GM21717 (cell line): ENCODE measurements at regions not wholly inside any gene's neighbourhood (a gene's known extent, or its start where the extent isn't known, plus 50 kb on each side); places are given as distances from the start of the nearest gene placed in this dataset.

Source experiments
- ATAC-seq: cut with Tn5 transposase; IDR thresholded peaks from one replicate; pipeline ENCODE4 v1.9.1; 2021; ENCODE audit warnings: mild to moderate bottlenecking, moderate library complexity; ENCODE audit not compliant: unreplicated experiment

DNA sequence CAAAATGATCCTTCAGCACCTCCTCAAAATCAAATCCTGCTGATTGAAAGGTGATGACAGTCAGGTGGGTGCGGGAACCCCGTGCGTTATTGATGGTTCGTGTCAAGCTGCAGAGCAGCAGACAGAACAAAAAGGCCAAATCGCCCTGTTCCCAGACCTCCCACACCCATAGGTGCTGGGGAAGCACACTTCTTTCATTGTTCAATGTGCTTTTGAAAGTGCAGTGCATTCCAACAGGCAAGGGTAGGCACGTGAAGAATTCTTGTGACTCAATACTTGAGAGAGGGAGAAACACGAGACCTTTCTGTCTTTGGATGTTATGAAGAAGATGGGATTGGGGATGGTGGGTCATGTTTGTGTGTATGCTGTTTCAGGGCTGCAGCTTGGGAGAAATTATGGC, 514.0 kb downstream of the MCTP2 start:
- ATAC-seq = no peak

GRCh38 chr15:94747510-94747909, 516.1 kb downstream of the MCTP2 start:
- ATAC-seq = no peak

DNA sequence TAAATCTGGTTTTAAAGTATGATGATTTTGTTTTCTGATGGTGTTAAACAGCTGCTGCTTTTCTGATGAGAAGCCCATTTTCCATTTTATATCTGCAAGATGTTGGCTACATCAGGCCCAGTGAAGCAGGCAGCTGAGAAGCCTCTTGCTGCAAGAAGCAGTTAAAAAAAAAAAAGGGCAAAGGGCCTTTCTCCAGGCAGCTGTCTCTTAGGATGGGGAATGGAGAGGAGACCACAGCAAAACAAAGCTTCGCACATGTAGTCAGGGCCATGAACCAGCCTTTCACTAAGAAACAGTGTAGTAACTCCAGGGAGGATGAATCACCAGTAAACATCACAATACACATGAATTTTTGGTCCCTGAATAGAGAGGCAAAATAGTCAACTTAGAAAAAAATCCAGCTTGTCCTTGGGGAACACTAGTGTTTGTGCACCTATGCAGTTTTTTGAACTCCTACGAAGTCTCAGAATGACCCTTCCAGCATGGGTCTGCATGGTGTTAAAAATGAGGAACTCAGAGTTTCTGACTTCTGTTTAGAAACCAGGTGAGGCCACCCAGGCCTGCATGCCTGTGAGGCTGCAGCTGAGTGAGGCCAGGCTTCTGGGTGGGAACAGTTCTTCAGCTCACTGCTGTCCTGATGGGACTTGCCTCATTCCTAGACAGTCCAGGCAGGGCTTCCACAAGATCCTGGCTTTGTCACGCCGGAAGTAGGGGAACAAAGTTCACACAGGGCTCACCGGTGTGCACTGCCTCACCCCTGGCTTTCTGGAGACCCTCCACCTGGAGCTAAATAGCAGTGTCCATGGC, 518.7 kb downstream of the MCTP2 start:
- ATAC-seq = peak; percentile 78

- ATAC-seq = no peak
These were observed 529.0 kb downstream of the MCTP2 start for GRCh38 chr15:94760348-94760747.

- no peak for ATAC-seq
These were observed 530.2 kb downstream of the MCTP2 start for GRCh38 chr15:94761574-94761973.

DNA sequence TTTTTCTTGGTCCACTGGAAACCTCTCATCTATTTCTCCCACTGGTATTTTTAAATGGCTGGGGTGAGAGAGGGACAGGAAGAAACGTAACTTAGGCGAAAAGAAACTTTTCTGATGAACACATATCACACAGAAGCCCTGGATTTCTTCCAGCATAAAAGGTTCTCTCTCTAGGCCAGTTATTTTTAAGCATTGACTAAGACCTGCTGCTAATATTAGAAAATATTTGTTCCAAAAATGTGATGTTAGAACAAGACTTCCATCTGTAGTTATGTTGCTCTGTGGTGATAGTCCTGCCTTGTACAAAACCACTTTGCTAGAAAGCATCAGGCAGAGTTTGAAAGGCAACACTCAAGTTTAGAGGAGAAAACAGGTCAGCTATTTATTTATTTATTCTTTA, 537.7 kb downstream of the MCTP2 start:
- no peak for ATAC-seq

GRCh38 chr15:94770199-94770598, 538.8 kb downstream of the MCTP2 start:
- no peak for ATAC-seq

DNA sequence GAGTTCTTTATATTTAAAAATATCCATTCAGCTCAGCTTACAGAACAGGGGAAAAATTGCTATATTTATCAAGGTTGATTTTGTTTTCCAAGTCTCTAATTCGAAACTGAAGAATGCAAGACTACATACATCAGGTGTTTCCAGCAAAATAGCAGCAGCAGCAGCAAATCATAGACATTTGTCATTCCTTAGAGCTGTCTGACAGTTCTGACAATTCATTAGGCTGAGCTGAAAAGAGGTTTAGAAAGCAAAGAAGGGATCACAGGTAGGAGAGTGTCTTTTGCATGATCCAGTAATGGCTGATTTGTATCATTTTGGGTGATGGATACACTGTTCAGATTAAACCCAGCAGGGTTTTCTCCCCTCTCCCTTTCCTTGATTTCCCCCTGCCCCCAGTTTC, 545.7 kb downstream of the MCTP2 start:
- ATAC-seq = no peak

- no peak for ATAC-seq
These were observed 547.5 kb downstream of the MCTP2 start for GRCh38 chr15:94778840-94779239.

DNA sequence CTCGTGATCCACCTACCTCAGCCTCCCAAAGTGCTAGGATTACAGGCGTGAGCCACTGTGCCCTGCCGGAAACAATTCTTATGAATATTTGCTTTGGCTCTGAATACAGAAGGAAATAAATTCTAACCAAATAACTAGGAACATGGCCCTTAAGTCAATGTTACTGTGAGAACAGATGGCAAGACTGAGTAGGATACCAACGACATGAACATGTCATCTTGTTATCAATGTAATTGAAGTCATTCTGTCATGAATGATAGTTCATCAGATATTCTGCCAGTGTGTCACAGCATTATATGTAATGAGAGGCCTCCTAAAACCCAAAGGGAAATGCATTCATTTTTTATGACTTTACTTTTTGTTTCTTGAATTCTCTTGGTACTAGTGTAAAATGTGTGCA, 548.8 kb downstream of the MCTP2 start:
- ATAC-seq = no peak

DNA sequence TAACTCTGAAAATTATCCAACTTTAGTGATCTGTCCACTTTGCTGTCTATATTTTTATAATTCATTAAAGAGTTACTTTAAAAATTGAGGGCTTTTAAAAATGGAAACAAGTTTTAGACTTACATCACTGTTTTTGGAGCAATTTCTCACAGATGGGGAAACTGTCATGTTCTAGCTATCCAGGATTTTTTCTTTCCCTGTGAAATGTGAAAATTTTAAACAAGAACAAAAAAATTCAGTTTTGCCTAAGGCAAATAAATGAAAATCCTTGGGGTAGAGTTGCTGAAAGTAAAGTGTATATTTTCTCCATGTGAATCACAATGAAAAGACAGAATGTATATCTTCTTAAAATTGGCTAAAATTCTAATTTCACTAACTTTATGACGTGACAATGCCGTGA, 553.7 kb downstream of the MCTP2 start:
- no peak for ATAC-seq

GRCh38 chr15:94791008-94791407, 559.6 kb downstream of the MCTP2 start:
- ATAC-seq = no peak

- ATAC-seq = no peak
These were observed 560.1 kb downstream of the MCTP2 start for GRCh38 chr15:94791510-94791909.

DNA sequence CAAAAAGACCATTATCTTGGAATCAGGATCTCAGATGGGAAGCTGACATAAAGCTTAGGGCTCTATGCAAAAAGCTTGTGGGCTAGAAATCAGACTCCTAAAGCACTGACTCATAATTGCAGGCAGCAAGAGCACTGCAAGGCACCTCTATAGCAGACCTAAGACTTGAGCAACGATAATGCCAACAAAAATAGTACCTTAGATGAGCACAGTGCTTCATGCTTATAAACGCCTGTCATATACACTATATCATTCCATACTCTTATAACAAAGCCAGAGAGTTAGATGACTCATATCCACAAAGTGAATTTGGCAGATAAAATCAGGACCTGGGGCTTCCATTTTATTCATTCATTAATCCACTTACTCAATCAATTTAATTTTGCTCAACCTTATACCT, 560.8 kb downstream of the MCTP2 start:
- no peak for ATAC-seq

- no peak for ATAC-seq
These were observed 561.8 kb downstream of the MCTP2 start for GRCh38 chr15:94793207-94793606.

GRCh38 chr15:94793641-94794040, 562.3 kb downstream of the MCTP2 start:
- no peak for ATAC-seq

DNA sequence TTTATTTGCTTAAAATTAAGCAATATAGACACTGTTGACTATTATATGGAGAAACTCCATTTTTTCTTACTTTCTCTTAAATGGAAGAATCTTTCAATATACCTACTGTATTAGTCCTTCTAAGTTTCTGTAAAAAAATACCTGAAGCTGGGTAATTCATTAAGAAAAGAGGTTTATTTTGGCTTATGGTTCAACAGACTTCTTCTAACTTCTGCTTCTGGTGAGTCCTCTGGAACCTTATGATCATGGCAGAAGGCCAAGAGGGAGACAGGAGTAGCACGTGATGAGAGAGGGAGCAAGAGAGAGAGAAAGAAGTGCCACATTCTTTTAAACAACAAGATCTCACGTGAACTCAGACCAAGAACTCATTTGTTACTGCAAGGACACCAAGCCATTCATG, 573.3 kb downstream of the MCTP2 start:
- no peak for ATAC-seq

DNA sequence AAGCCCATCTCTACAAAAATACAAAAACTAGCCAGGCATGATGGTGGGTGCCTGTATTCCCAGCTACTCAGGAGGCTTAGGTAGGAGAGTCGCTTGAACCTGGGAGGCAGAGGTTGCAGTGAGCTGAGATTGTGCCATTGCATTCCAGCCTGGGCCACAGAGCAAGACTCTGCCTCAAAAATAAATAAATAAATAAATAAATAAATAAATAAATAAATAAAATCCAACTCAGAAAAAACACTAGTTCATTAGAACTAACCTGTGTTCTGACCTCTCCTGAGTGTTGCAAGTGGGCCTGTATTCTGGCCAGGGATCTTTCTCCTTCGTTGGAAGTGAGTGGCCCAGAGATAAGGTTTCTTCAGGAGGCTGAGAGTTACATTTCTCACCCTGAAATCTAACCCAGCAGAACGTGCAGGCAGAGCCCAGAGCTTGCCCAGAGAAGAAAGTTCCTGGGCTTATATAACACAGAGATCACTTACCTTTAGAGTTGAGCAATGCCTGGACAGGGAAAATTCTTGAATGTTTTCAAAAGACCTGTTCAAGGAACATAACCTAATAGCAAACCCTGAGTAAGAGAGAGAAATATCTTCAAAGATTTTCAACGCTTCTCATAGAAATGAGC, 583.9 kb downstream of the MCTP2 start:
- no peak for ATAC-seq

GRCh38 chr15:94815914-94816313, 584.6 kb downstream of the MCTP2 start:
- ATAC-seq = no peak

DNA sequence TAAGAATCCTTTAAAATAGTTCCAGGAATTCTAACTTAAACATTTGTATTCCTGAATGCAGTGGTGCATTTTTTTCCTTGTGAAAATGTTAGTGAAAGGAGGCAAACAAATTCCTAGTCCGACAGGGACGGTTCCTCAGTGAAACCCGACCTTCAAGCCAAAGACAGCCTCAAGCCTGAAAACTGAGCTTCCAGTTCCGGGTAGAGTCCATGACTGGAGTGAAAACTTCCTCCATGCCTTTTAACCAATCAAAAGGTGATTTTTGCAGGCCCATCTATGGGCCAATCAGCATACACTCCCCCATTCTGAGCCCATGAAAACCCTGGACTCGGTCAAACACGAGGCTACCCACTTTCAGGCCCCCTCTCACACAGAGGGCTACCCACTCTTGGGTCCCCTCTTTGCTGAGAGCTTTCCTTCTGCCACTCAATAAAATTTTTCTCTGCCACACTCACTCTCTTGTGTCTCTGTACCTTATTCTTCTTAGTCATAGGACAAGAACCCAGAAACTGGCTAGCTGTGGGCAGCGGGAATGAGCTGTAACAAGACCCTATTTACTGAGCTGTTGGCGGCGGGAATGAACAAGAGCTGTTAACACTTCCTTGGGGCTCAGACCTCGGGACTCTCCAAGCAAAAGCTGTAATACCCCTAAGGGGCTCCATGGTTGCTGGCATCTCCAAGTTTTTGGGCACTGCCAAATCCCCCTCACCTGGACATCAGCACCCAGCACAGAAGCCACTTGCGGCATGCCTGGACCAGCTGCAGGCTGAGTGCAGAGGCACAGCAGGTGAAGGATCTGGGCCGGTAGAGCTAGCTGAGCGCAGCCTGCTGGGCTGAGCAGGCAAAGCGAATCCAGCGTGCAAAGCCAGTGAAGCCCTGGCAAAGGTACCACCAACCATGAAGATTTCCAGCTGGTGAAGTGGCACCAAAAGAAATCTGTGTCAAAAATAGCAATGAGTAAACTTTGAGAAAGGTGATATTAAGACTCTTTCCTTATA, 598.8 kb downstream of the MCTP2 start:
- ATAC-seq = no peak

DNA sequence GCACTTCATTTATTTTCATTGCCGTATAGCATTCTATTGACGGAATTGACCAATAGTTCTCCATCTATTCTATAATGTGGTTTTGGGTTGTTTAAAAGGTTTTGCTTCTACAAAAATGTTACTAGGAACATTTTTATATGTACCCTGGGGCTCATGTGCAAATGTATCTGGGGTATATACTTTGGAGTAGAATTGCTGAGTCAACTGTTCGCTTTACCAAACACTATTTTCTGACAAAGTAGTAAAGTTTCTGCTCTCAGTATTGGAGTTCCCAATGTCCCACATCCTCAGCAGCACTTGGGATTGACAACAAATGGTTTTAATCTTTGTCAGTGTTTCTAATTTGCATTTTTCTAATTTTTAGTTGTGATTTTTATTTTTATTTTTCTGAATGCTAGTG, 602.6 kb downstream of the MCTP2 start:
- no peak for ATAC-seq
